ENCODE measurements at regions not wholly inside any gene's neighbourhood (a gene's known extent, or its start where the extent isn't known, plus 50 kb on each side); places are given as distances from the start of the nearest gene placed in this dataset.

- DNase-seq: no peak
- TF ChIP-seq CTCF (IDR thresholded peaks at IDR 0.05; ENCODE audit: unreplicated experiment): no peak
- BruUV-seq (replicated peaks): no TSS peak
- H3K4me1 Mint-ChIP-seq (ENCODE audit: low read depth, unreplicated experiment): no peaks in the 10 kb centered on the region
- CTCF ChIA-PET: no interaction called here
- no peaks in the 10 kb centered on the region for H3K36me3 Mint-ChIP-seq (ENCODE audit: insufficient read depth, unreplicated experiment)
- H3K27ac Mint-ChIP-seq (ENCODE audit: unreplicated experiment): no peak overlapping the region
- peaks cover 19% of the 10 kb centered on the region for H3K9me3 Mint-ChIP-seq (ENCODE audit: low read depth, unreplicated experiment)
- H3K27me3 Mint-ChIP-seq (ENCODE audit: unreplicated experiment): no peaks in the 10 kb centered on the region
- no peak overlapping the region for H3K4me3 Mint-ChIP-seq (ENCODE audit: low read depth, unreplicated experiment)
- intact Hi-C loops (cut with micrococcal nuclease; ENCODE audit: unreplicated experiment): no loop called here
These were observed 75.7 kb downstream of the IRX1 start for GRCh38 chr5:3671337-3671736.

GRCh38 chr5:3678801-3679200, 83.2 kb downstream of the IRX1 start:
- intact Hi-C loops (cut with micrococcal nuclease; ENCODE audit: unreplicated experiment): no loop called here
- Mint-ChIP-seq H3K9me3 (ENCODE audit: low read depth, unreplicated experiment) (peaks cover 3% of the 10 kb centered on the region), H3K4me1 (ENCODE audit: low read depth, unreplicated experiment) (no peaks in the 10 kb centered on the region), H3K27me3 (ENCODE audit: unreplicated experiment) (no peaks in the 10 kb centered on the region), H3K36me3 (ENCODE audit: insufficient read depth, unreplicated experiment) (no peaks in the 10 kb centered on the region), H3K27ac (ENCODE audit: unreplicated experiment) (no peak overlapping the region), H3K4me3 (ENCODE audit: low read depth, unreplicated experiment) (no peak overlapping the region)
- BruUV-seq (replicated peaks): no TSS peak
- no peak for DNase-seq
- CTCF ChIA-PET: no interaction called here
- no peak for TF ChIP-seq CTCF (IDR thresholded peaks at IDR 0.05; ENCODE audit: unreplicated experiment)

GRCh38 chr5:3680821-3681220, 85.2 kb downstream of the IRX1 start:
- Mint-ChIP-seq H3K27ac (ENCODE audit: unreplicated experiment) (no peak overlapping the region), H3K4me1 (ENCODE audit: low read depth, unreplicated experiment) (no peaks in the 10 kb centered on the region), H3K9me3 (ENCODE audit: low read depth, unreplicated experiment) (peaks cover 2% of the 10 kb centered on the region), H3K36me3 (ENCODE audit: insufficient read depth, unreplicated experiment) (no peaks in the 10 kb centered on the region), H3K4me3 (ENCODE audit: low read depth, unreplicated experiment) (no peak overlapping the region), H3K27me3 (ENCODE audit: unreplicated experiment) (no peaks in the 10 kb centered on the region)
- no peak for TF ChIP-seq CTCF (IDR thresholded peaks at IDR 0.05; ENCODE audit: unreplicated experiment)
- BruUV-seq (replicated peaks): no TSS peak
- intact Hi-C loops (cut with micrococcal nuclease; ENCODE audit: unreplicated experiment): no loop called here
- no peak for DNase-seq
- CTCF ChIA-PET: no interaction called here

GRCh38 chr5:3684118-3684517, 88.5 kb downstream of the IRX1 start:
- Mint-ChIP-seq H3K4me3 (ENCODE audit: low read depth, unreplicated experiment) (no peak overlapping the region), H3K36me3 (ENCODE audit: insufficient read depth, unreplicated experiment) (no peaks in the 10 kb centered on the region), H3K9me3 (ENCODE audit: low read depth, unreplicated experiment) (peaks cover 11% of the 10 kb centered on the region), H3K27me3 (ENCODE audit: unreplicated experiment) (no peaks in the 10 kb centered on the region), H3K27ac (ENCODE audit: unreplicated experiment) (no peak overlapping the region), H3K4me1 (ENCODE audit: low read depth, unreplicated experiment) (no peaks in the 10 kb centered on the region)
- no peak for TF ChIP-seq CTCF (IDR thresholded peaks at IDR 0.05; ENCODE audit: unreplicated experiment)
- BruUV-seq (replicated peaks): no TSS peak
- intact Hi-C loops (cut with micrococcal nuclease; ENCODE audit: unreplicated experiment): no loop called here
- CTCF ChIA-PET: no interaction called here
- DNase-seq: no peak
